ENCODE measurements at regions not wholly inside any gene's neighbourhood (a gene's known extent, or its start where the extent isn't known, plus 50 kb on each side); places are given as distances from the start of the nearest gene placed in this dataset.

GRCh38 chr4:137069473-137069872 is 462.8 kb downstream of the PCDH18 start:
- no peaks in the 10 kb centered on the region for H3K27me3 Mint-ChIP-seq (ENCODE audit: low read depth)
- intact Hi-C loops (cut with micrococcal nuclease) = no loop called here
- no peaks in the 10 kb centered on the region for H3K4me1 Mint-ChIP-seq (ENCODE audit: low read depth)
- no peaks in the 10 kb centered on the region for H3K36me3 Mint-ChIP-seq (ENCODE audit: low read depth)
- no peak for DNase-seq
- CTCF ChIA-PET = no interaction called here
- H3K9me3 Mint-ChIP-seq = peaks cover 2% of the 10 kb centered on the region
- H3K27ac Mint-ChIP-seq = no peak overlapping the region
- H3K4me3 Mint-ChIP-seq = no peak overlapping the region

DNA sequence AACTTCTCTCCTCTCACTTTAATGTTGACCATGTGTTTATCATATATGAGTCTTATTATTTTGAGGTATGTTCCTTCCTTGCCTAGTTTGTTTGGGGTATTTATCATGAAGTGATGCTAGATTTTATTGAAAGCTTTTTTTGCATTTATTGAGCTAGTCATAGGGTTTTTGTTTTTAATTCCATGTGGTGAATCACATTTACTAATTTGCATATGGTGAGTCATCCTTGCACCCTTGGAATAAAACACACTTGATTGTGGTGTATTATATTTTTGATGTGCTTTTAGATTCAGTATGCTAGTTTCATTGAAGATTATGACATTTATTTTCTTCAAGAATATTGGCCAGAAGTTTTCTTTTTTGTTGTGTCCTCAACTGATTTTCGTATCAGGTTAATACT is 464.6 kb downstream of the PCDH18 start:
- no peak overlapping the region for H3K27ac Mint-ChIP-seq
- no peaks in the 10 kb centered on the region for H3K36me3 Mint-ChIP-seq (ENCODE audit: low read depth)
- intact Hi-C loops (cut with micrococcal nuclease) = no loop called here
- no peaks in the 10 kb centered on the region for H3K27me3 Mint-ChIP-seq (ENCODE audit: low read depth)
- no peaks in the 10 kb centered on the region for H3K4me1 Mint-ChIP-seq (ENCODE audit: low read depth)
- no peak overlapping the region for H3K4me3 Mint-ChIP-seq
- DNase-seq = no peak
- CTCF ChIA-PET = no interaction called here
- peaks cover 2% of the 10 kb centered on the region for H3K9me3 Mint-ChIP-seq

DNA sequence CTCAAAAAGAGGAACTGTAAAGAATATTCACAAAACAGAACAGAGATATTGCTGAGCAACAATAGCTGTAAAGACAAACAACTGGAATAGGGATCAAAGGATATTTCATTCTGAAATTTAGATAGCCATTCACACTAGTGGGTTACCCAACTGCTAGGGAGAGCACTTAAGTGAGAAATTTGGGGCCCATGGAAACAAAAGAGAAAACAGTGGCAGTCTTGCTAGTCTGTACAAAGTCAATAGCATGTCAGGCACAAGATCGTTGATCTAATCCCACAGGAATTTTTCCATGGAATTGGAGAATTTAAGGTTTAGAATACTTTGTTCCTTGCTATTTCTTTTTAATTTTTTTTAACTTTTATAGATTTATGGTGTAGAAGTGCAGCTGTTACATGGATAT is 467.0 kb downstream of the PCDH18 start:
- Mint-ChIP-seq H3K4me1 (ENCODE audit: low read depth) (no peaks in the 10 kb centered on the region), H3K27ac (no peak overlapping the region), H3K27me3 (ENCODE audit: low read depth) (no peaks in the 10 kb centered on the region), H3K4me3 (no peak overlapping the region), H3K9me3 (no peaks in the 10 kb centered on the region), H3K36me3 (ENCODE audit: low read depth) (no peaks in the 10 kb centered on the region)
- no peak for DNase-seq
- CTCF ChIA-PET = interaction anchor here (0.7 kb wide), 1 partner anchor 667 kb away, joined by 3 read pairs; no protein-coding TSS in a partner anchor
- intact Hi-C loops (cut with micrococcal nuclease) = no loop called here

GRCh38 chr4:137063961-137064360 is 468.3 kb downstream of the PCDH18 start:
- CTCF ChIA-PET = no interaction called here
- H3K36me3 Mint-ChIP-seq (ENCODE audit: low read depth) = no peaks in the 10 kb centered on the region
- H3K27ac Mint-ChIP-seq = no peak overlapping the region

DNA sequence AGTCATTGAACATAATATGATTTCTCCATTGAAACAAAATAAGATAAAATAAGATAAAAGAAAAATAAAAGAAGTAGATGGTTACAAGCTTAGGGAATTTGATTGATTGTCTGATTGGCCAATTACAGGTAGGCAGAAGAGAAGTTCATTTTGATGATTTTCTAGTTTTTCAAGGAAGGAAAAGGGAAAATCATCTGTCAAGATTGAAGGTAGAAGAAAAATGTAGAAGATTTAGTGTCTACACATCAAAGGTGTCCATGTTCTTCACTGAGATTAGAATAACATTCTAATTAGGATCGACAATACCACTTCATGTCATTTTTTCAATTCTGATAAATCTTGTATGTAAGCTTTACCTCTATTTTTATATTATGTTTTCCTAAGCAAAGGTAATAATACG is 489.1 kb downstream of the PCDH18 start:
- CTCF ChIA-PET = no interaction called here
- DNase-seq = no peak
- H3K27ac Mint-ChIP-seq = no peak overlapping the region

More at GRCh38 chr4:137063961-137064360, 468.3 kb downstream of the PCDH18 start:
- Mint-ChIP-seq H3K4me1 (ENCODE audit: low read depth) (no peaks in the 10 kb centered on the region), H3K27me3 (ENCODE audit: low read depth) (no peaks in the 10 kb centered on the region), H3K9me3 (no peaks in the 10 kb centered on the region), H3K4me3 (no peak overlapping the region)
- DNase-seq = no peak
- intact Hi-C loops (cut with micrococcal nuclease) = no loop called here

DNA sequence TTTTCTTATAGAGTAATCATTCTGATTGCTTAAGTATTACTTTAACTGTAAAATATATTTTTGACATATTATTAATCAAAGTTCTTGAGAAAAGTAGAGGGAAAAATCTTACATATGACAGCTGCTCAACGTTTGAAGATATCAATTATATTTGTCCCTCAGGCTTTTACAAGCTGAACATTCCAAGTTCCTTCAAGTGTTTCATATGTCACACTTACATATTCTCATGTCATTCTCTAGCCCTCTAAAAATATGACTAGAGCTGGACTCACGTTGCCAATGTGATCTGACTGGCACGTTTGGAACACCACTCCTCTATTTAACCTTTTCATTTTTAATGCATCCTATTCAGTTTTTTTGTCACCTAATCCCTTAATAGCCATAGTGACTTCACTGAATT is 492.9 kb downstream of the PCDH18 start:
- no peak overlapping the region for H3K27ac Mint-ChIP-seq
- no peak overlapping the region for H3K4me3 Mint-ChIP-seq
- H3K9me3 Mint-ChIP-seq = peaks cover 2% of the 10 kb centered on the region
- no peaks in the 10 kb centered on the region for H3K4me1 Mint-ChIP-seq (ENCODE audit: low read depth)
- H3K36me3 Mint-ChIP-seq (ENCODE audit: low read depth) = no peaks in the 10 kb centered on the region
- no peaks in the 10 kb centered on the region for H3K27me3 Mint-ChIP-seq (ENCODE audit: low read depth)
- no peak for DNase-seq
- intact Hi-C loops (cut with micrococcal nuclease) = no loop called here
- CTCF ChIA-PET = no interaction called here

More for the DNA sequence above, 489.1 kb downstream of the PCDH18 start:
- intact Hi-C loops (cut with micrococcal nuclease) = no loop called here
- Mint-ChIP-seq H3K36me3 (ENCODE audit: low read depth) (no peaks in the 10 kb centered on the region), H3K4me1 (ENCODE audit: low read depth) (no peaks in the 10 kb centered on the region), H3K4me3 (no peak overlapping the region), H3K27me3 (ENCODE audit: low read depth) (no peaks in the 10 kb centered on the region), H3K9me3 (peaks cover 5% of the 10 kb centered on the region)

DNA sequence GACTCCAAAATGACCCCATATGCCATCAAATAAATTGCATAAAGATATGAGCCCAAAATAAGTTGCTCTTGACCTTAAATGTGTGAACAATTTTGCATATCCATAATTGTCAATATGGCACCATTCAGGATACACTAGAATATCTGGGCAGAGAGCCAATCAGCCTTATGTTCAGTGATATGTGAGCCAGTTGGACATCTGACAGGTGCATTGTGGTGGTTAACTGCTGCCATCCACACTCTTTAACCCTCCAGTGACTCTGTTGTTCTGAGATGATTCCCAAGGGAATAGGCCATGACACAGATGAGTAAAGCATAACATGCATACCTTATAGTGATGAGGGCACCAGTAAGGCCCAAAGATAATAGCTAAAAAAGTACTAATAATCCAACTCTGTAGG is 500.1 kb downstream of the PCDH18 start:
- Mint-ChIP-seq H3K9me3 (peaks cover 2% of the 10 kb centered on the region), H3K36me3 (ENCODE audit: low read depth) (no peaks in the 10 kb centered on the region), H3K27ac (no peak overlapping the region), H3K27me3 (ENCODE audit: low read depth) (no peaks in the 10 kb centered on the region), H3K4me3 (no peak overlapping the region), H3K4me1 (ENCODE audit: low read depth) (no peaks in the 10 kb centered on the region)
- DNase-seq = no peak
- intact Hi-C loops (cut with micrococcal nuclease) = no loop called here
- CTCF ChIA-PET = no interaction called here

GRCh38 chr4:137029026-137029425 is 503.3 kb downstream of the PCDH18 start:
- Mint-ChIP-seq H3K27ac (no peak overlapping the region), H3K36me3 (ENCODE audit: low read depth) (no peaks in the 10 kb centered on the region), H3K4me3 (no peak overlapping the region), H3K9me3 (peaks cover 2% of the 10 kb centered on the region), H3K27me3 (ENCODE audit: low read depth) (no peaks in the 10 kb centered on the region), H3K4me1 (ENCODE audit: low read depth) (no peaks in the 10 kb centered on the region)
- intact Hi-C loops (cut with micrococcal nuclease) = no loop called here
- CTCF ChIA-PET = no interaction called here
- DNase-seq = no peak

- Mint-ChIP-seq H3K4me3 (no peak overlapping the region), H3K36me3 (ENCODE audit: low read depth) (no peaks in the 10 kb centered on the region), H3K27ac (no peak overlapping the region), H3K27me3 (ENCODE audit: low read depth) (no peaks in the 10 kb centered on the region), H3K4me1 (ENCODE audit: low read depth) (no peaks in the 10 kb centered on the region), H3K9me3 (peaks cover 10% of the 10 kb centered on the region)
- intact Hi-C loops (cut with micrococcal nuclease) = no loop called here
- no peak for DNase-seq
- CTCF ChIA-PET = no interaction called here
Observed at GRCh38 chr4:137025484-137026059, 506.7 kb downstream of the PCDH18 start.

GRCh38 chr4:137015426-137016409 is 516.6 kb downstream of the PCDH18 start:
- H3K36me3 Mint-ChIP-seq (ENCODE audit: low read depth) = no peaks in the 10 kb centered on the region
- CTCF ChIA-PET = no interaction called here

GRCh38 chr4:137000432-137000831 is 531.9 kb downstream of the PCDH18 start:
- Mint-ChIP-seq H3K27me3 (ENCODE audit: low read depth) (no peaks in the 10 kb centered on the region), H3K4me3 (no peak overlapping the region), H3K27ac (no peak overlapping the region), H3K4me1 (ENCODE audit: low read depth) (no peaks in the 10 kb centered on the region), H3K9me3 (peaks cover 8% of the 10 kb centered on the region), H3K36me3 (ENCODE audit: low read depth) (no peaks in the 10 kb centered on the region)
- CTCF ChIA-PET = no interaction called here
- DNase-seq = no peak
- intact Hi-C loops (cut with micrococcal nuclease) = no loop called here

More at GRCh38 chr4:137015426-137016409, 516.6 kb downstream of the PCDH18 start:
- Mint-ChIP-seq H3K27me3 (ENCODE audit: low read depth) (no peaks in the 10 kb centered on the region), H3K4me1 (ENCODE audit: low read depth) (no peaks in the 10 kb centered on the region), H3K27ac (no peak overlapping the region), H3K4me3 (no peak overlapping the region), H3K9me3 (no peaks in the 10 kb centered on the region)
- no peak for DNase-seq
- intact Hi-C loops (cut with micrococcal nuclease) = no loop called here

GRCh38 chr4:136992032-136992431 is 540.3 kb downstream of the PCDH18 start:
- Mint-ChIP-seq H3K27me3 (ENCODE audit: low read depth) (no peaks in the 10 kb centered on the region), H3K4me3 (no peak overlapping the region), H3K36me3 (ENCODE audit: low read depth) (no peaks in the 10 kb centered on the region), H3K27ac (no peak overlapping the region), H3K4me1 (ENCODE audit: low read depth) (no peaks in the 10 kb centered on the region), H3K9me3 (peaks cover 10% of the 10 kb centered on the region)
- DNase-seq = no peak
- CTCF ChIA-PET = no interaction called here
- intact Hi-C loops (cut with micrococcal nuclease) = no loop called here

GRCh38 chr4:136985683-136986082 is 546.6 kb downstream of the PCDH18 start:
- intact Hi-C loops (cut with micrococcal nuclease) = no loop called here
- no peak for DNase-seq
- Mint-ChIP-seq H3K4me3 (no peak overlapping the region), H3K9me3 (peaks cover 2% of the 10 kb centered on the region), H3K4me1 (ENCODE audit: low read depth) (no peaks in the 10 kb centered on the region), H3K36me3 (ENCODE audit: low read depth) (no peaks in the 10 kb centered on the region), H3K27ac (no peak overlapping the region), H3K27me3 (ENCODE audit: low read depth) (no peaks in the 10 kb centered on the region)
- CTCF ChIA-PET = no interaction called here
